Stimulated activated CD4-positive, alpha-beta T cell treated with anti-CD3 and anti-CD28 coated beads, Interleukin-1b, Interleukin-23, amount 100 ng/mL, for 48 hours (primary cell): ENCODE measurements at regions not wholly inside any gene's neighbourhood (a gene's known extent, or its start where the extent isn't known, plus 50 kb on each side); places are given as distances from the start of the nearest gene placed in this dataset.

Source experiments
- DNase-seq: peaks from one replicate; pipeline ENCODE4 v3.0.0-alpha.2; 2020

DNA sequence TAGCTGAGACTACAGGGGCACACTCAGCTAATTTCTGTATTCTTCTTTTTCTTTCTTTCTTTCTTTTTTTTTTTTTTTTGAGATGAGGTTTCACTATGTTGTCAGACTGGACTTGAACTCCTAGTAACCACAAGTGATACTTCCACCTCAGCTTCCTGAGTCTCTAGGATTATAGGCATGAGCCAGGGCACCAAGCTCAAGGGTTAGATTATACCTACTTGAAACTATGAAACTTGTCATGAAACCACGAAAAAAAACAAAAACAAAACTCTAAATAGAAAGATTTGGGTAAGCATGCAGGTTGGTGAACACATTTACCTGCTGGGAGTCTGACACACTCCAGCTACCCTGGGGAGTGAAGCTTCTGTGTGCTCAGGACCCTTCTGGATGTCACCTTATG is 2250.4 kb downstream of the MRPL39 start:
- no peak for DNase-seq

GRCh38 chr21:23316190-23316589 is 2291.1 kb downstream of the MRPL39 start:
- DNase-seq: no peak

- DNase-seq: no peak
Observed at GRCh38 chr21:23308741-23309140, 2298.5 kb downstream of the MRPL39 start.

DNA sequence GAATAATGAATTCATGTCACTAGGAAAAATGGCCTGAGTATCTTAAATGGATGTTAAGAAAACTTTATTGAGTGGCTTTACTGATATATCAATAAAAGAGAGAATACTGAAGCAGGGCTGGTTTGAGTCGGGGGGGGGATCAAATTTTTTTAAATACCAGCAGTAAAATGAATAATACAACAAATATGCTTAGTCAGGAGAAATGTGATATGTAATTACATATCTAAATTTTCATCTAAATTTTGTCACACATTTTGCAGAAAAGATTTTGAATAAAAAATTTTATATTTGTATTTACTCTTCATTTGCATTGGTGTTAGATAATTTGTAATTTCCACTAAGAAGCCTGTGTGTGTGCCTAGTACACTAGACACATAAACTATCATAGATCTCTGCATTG is 2300.2 kb downstream of the MRPL39 start:
- no peak for DNase-seq

DNA sequence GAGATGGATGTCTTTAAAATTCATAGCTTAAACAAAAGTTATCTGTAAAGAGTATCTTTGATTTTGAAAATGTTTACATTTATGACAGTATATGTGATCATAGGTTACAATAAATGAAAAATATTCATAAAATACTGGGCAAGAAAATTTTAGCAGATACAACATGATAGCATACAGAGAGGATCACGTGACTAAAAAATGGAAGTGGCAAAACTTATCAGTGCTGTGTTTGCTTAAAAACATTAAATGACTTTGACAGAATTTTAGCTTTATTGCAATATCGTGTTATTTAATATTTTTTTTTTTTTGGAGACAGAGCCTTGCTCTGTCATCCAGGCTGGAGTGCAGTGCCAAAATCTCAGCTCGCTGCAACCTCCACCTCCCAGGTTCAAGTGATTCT is 2294.1 kb downstream of the NCAM2 start:
- no peak for DNase-seq

- no peak for DNase-seq
Observed at GRCh38 chr21:23281917-23282316, 2283.7 kb downstream of the NCAM2 start.

DNA sequence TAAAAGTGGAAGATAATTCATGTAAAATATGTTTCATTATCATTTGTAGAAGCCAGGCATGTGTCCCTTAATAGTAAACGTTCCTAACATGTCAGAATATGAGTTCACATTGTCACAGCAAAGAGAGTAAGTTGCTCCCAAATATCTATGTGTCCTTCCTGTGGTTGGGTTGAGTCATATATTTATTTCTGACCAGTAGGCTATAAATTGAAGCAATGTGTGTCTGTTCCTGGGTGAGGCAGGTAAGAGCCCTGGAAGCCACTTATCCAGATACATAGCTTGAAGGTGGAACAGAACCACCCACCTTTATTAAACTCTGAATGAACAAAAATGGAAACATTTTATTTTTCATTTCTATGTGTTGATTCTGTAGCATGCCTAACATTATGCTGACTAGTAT is 2251.6 kb downstream of the NCAM2 start:
- no peak for DNase-seq

GRCh38 chr21:23247334-23247733 is 2249.1 kb downstream of the NCAM2 start:
- DNase-seq: no peak

GRCh38 chr21:23245255-23245654 is 2247.0 kb downstream of the NCAM2 start:
- no peak for DNase-seq

- DNase-seq: no peak
Observed at GRCh38 chr21:23223882-23224281, 2225.7 kb downstream of the NCAM2 start.

GRCh38 chr21:23218667-23219066 is 2220.5 kb downstream of the NCAM2 start:
- DNase-seq: no peak

GRCh38 chr21:23217597-23217996 is 2219.4 kb downstream of the NCAM2 start:
- DNase-seq: no peak

DNA sequence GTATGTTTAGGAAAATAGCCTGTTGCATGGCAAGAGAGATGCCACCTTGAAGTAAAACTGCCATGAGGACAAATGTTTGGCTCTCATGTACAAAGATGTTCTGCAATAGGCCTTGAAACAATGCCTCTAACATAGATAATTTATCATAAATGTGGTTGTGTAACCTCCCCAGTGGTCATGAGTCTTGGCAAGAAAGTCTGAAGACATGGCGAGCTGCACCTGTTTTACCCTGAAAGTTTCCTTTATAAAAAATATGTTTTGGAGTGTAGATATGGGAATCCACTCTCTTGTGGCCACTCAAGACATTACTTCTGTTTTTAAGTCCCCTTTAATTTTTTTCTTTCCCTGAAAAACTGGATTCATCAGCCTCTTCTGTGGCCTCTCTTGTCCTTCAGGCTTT is 2217.1 kb downstream of the NCAM2 start:
- DNase-seq: no peak
